GM21723 (cell line): ENCODE measurements at regions not wholly inside any gene's neighbourhood (a gene's known extent, or its start where the extent isn't known, plus 50 kb on each side); places are given as distances from the start of the nearest gene placed in this dataset.
A peak's percentile ranks its signal among the peaks of the same experiment; 100 is the strongest.

Experiments used
- ATAC-seq: cut with Tn5 transposase; IDR thresholded peaks from one replicate; pipeline ENCODE4 v1.9.1; 2021; ENCODE audit warnings: mild to moderate bottlenecking, moderate library complexity; ENCODE audit not compliant: unreplicated experiment

DNA sequence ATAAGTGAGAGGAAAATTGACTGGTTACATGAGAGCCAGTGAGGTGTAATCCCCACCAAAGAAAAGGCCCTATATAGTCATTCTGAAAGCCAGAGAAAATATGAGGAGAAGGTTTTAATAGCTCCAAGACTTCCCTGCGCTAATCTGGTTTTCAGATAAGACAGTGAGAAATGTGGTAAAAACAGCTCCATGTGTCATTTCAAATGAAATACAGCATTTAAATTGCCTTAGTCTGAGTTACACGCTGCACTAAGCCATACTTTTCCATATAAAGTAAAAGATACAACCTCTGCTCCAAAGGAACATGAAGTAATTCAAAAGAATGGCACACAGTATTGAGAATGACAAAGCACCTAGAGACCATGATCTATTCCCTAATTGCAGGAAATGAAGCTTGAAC is 378.0 kb upstream of the PDE4D start:
- no peak for ATAC-seq

DNA sequence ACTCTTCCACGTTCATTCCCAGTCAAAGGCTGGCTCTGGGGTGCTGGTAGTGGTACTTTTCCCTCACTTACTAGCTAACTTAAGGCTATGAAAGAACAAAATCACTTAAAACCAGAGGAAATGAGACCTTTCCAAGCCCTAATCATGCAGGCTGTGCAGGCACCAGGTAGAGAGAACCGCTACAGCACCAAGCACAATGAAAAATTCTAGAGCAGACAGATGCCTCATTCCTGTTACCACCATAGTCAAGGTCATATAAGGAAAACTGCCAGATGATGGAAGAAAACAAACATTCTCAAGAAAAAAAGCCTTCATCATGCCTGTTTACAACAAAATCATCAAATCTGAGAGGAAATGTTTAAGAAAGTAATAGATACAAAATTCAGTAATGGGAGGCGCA is 374.4 kb upstream of the PDE4D start:
- no peak for ATAC-seq

DNA sequence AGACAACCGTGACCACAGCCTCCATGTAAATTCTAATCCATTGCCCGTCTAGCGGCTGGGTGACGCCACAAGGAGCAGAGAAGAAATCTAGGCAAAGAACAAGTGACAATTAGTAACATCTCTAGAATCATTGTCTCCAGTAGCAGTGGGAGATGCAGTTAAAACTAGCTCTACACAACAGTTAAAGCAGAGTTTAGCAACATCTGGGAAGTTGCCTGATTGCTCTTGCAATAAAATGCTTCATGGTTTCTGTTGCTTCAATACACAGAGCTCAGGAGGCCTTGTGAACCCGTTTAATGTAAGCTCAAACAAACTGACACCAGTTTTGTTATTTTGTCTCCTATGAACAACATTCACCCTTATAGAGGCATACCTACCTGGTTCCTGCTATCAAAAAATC is 369.8 kb upstream of the PDE4D start:
- no peak for ATAC-seq

DNA sequence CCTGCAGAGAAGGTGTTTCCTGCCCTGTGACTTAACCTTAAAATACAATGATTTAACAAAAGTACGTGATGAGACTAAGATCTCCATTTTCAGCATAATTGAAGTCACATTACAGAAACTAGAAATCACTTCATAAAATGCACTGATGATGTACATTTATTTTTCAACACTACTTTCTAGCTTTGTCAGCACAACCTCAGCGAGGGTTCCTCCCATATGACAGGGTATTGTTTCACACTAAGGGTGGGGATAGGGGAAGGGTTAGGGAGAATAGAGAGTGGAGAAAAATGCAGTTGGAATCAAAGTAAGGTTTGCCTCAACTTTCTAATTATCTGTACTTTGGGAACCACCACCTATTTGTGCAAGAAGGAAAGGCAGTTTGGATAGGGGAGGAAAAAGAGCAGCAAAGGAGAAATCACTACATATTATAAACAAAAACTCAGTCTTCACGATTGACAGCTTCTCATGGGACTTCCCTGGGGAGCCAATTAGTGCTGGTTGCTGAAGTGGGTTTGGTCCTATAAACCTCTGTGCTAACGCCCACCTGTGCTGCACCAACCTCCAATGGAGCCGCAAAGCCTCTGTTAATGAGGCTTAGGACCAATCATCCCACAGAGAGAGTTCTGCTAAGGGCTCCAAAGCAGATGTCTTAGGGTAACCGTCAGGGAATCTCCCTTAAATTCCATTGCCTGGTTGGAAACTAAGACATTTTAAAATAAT is 369.2 kb upstream of the PDE4D start:
- no peak for ATAC-seq

DNA sequence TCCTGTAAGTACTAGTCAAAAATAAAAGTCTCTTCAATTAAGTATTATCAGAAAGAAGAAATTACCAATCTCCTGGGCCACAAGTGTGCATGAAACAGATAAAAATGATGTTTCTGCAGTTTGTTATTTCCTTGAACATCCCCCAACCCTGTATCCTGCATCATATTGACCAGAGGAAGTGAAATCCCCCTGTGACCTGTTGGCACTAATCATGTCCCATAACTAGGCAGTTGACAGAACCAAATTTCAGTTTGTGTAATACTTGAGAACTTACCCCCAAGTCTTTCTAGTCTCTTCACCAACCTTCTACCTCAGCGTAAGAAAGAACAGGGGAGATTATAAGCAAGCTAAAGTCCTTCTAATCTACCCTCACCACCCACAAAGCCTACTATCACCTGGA is 368.2 kb upstream of the PDE4D start:
- ATAC-seq: no peak

DNA sequence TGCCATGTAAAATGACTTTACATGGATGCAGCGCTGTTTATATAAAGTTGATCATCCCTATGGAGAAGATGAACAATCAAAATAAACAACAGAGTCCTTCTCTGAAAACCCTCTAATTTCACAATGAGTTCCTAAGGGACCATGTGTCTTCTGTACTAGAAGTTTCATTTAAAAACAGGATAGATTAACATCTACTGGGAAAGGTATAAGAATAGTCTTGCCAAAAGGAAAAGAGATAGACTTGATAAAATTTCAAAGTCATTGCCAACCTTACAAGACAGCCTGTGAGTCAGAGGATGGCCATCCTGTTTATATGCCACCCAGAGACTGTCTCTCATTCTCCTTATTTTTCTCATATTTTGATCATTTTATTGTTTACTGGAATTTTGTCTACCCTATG is 367.1 kb upstream of the PDE4D start:
- no peak for ATAC-seq

DNA sequence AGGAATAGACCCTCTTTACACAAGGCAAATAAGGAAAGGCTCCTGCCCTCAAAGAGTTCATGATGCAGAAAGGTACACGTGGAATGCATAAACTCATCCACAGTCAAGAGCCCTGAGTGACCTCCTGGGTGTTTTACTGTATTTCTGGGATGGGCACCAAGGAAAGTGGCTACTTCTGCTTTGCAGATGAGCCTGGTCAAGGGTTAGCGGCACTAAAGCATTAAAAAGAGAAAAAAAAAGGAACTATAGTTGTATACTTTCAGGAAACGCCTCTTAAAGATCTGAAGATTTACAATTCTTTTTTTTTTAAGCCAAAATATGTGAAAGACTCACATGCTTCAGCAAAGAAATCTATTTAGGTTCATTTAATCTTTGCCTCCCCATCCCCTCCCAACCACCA is 366.2 kb upstream of the PDE4D start:
- ATAC-seq: no peak

DNA sequence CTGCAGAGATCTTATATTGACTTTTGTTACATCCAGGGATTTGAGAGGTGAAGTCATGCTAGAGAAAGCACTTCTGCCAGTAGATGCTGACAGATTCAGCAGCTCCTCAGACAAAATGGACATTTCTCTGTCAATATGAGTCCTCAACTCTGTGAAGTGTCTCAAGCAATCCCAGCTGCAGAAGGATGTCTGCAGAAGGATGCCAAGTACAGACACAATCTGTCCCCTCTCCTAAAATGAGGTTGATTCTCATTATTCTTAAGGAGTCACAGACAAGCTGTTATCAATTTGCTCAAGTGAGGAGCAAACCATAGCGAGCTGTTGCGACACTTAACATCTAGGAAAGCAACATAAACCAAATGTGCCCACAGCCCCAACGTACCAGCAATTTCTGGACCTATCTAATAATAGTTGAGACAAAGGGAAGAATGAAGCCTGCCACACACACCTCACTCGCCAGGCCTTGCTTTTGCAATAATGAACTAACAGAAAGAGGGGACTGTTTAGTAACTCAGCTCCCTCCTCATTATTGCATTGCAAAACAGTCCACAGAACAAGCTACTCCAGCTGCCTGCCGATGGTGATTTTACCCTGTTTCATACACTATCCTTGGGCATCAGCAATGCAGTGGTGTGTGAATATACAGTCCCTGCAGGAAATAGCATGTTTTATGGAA is 364.2 kb upstream of the PDE4D start:
- no peak for ATAC-seq

DNA sequence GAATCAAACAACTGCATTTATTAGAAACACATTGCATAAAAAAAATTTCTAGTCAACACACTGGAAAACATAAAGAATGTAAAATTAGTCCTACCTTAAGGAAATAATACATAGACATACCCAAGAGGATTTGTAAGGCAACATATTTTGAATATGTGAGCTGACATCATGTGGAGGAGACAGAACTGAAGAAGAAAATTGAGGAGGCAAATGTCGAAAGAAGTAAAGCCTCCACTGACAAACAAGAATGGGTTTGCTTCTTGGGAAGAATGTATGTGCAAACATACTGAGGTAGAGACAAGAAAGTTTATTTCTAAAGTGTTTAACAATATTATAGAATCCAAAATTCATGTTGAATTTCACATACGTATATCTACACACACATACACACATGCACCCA is 363.0 kb upstream of the PDE4D start:
- ATAC-seq: no peak

DNA sequence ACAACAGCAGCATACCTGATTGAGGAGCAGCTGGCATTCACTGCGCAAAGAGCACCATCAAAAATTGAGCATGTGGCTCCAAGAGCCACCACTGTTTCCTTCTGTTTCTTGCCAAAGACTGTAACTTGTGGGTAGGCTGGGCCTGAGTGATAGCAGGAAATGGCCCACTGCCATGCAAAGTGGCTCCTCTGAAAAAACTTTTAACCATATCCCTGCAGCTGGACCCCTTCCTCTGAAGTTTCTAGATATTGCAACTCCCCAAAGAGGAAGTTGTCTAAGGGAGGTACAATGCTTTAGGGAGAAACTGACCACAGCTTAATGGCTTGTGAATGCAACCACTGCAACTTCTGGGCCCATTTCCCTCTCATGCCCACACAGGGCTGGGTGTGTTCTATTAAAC is 355.4 kb upstream of the PDE4D start:
- ATAC-seq: peak; percentile 97

DNA sequence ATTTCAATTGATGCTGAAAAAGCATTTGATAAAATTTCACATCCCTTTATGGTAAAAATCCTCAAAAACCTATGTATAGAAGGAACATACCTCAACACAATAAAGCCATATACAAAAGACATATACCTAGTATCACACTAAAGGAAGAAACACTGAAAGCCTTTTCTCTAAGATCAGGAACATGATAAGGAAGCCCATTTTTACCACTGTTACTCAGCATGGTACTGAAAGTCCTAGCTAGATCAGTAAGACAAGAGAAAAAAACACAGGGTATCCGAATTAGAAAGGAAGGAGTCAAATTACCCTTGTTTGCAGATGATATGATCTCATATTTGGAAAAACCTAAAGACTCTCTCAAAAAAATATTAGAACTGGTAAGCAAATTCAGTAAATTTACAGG is 350.2 kb upstream of the PDE4D start:
- no peak for ATAC-seq

DNA sequence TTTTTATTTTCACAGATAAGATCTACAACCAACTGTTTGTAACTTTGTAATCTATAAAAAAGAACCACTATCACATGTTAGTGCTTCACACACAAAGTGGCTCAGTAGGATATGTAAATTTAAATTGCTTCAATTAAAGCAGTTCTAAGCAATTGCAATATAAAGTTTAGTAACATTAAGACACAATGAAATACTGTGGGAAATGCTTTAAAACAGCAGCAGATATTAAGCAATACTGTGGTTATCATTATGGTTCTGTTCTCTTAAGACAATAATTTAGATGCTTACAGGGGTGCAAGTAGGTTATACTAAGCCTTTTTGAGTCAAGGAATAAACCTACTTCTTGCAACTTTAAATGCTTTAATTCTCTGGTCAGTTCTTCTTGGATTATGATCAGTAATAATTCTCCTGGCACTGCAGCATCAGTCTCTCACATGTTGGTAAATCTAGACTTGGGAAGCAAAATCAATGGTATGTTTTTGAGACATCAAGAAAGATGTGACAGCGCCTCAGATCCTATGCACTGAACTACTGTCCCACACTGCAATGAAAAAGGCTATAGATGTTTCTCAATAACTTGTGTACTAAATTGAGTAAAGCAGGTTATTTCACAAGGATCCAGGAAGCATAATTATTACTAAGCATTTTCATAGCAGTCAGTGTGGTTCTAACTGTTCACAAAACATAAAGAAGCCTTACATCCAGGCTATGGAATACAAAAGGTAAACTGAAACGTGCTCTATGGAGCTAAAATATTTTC is 338.7 kb upstream of the PDE4D start:
- no peak for ATAC-seq

DNA sequence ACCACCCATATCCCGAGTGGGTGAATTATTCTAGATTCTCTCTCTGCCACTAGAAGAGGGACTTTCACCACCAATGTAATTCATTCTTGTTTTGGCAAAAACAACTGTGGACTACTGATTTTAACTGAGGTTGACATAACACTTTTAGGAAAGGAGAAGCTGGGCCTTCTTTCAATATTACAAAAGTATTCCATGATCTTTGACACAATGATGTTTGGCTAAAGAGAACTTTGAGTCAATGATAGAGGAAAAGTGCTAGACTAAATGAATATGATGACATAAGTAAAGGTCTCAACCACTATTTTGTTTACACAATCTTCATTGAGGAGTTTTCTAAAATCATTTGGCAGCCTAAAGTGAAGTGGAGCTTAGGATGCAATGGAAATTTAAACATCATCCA is 336.9 kb upstream of the PDE4D start:
- ATAC-seq: no peak

DNA sequence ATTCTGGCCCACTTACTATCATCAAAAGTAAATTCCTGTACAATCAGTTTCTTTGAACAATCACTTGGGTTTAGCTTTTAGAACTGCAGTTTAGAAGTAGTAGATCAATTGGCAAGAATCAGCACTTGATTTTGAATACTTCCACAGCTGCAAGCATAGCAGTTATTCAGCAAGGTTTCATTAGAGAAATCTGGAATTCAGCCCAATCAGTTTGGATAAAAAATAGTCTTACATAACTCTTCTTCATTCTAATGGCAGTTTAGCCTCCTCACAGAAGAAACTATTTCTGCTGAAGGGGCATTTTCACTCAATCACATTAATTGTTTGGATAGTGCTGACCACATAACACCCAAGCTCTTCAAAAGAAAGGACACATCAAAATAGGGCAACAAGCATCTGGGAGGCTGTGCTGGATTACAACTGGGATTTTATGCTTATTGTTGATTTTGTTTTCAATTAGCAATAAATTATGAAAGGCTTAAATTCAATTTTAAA is 336.2 kb upstream of the PDE4D start:
- no peak for ATAC-seq

DNA sequence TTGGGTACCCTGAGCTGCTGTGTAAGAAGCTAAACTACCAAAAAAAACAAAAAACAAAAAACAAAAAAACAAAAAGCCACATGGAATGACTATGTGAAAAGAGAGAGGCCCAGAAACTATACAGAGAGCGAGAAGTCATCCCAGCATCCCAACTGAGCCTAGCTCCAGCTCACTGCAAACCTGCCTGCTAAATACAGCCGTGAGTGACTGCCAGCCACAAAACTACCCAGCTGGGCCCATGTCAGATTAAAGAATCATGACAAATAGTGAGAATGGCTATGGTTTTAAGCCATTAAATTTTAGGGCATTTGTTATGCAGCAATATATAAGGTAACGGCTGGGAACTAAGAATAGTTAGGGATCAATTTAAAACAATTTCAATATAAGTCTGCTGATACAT is 335.1 kb upstream of the PDE4D start:
- no peak for ATAC-seq

DNA sequence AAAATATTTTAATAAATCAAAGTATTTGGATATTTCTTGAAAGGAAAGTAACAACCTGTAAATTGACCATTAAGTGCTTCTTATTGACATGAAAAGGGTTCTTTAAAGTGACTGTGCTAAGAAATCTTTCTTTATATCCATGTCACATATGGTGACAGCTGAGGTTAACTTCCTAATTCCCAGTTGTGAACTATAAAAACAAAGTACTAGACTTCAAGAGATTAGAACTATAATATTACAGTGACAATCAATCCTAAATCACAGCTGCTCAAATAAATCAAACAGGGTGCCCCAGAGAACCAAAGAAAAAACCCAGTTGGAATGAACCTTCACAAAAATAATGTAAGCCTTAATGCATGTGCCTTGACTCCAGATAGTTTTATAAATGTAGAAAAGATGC is 332.6 kb upstream of the PDE4D start:
- no peak for ATAC-seq

DNA sequence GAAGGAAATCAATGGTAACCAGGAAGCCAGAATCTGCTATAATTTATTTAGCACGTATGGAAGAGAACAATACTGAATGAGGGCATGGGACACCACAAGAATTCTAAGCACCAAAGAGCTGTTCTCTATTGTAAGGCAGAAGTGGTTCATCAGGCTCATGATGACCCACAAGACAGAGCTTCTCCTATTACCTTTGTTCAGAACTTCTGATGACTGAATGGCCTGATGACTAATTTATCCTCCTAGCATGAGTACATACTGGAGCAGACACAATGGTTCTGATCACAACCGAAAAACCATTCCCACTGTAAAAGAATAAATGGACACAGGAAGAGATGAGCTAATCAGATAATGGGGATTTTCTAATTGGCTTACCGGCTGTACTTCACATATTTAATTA is 329.8 kb upstream of the PDE4D start:
- no peak for ATAC-seq

DNA sequence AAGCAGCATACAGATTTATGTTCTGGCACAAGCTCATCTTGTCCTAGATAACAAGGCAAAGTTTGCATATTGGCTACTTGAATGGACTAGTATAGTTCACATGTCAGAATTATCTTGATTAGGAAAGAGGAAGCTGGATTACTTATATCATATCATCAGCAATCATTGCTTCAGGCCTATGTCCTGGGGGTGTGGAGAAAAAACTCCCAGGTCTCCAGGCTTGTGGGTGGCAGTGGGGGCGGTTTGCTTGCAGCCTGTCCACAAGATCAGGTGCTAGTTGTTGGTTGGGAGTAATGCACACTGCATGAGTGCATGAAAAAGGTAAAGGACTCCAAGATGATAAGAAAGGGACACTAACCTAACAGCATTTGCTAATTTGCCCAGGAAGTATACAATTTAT is 326.4 kb upstream of the PDE4D start:
- ATAC-seq: no peak

DNA sequence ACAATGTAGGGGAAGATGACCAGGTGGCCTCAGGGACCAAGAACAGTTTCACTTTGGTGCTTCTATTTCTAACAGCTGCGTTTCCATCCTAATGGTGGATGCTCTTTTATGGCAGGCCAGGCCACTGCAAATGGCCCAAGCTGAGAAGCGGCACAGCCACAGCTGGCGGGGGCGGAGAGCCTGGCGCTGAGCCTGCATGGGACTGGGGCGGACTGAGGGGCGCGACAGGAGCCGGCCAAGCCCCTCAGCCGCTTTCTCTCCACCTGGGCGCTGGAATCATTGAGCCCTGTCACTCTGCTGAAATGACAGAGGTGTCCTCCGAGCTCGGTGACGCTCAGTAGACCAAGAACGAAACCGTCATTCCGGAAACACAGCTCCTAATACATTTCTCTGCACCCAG is 317.3 kb upstream of the PDE4D start:
- ATAC-seq: no peak

DNA sequence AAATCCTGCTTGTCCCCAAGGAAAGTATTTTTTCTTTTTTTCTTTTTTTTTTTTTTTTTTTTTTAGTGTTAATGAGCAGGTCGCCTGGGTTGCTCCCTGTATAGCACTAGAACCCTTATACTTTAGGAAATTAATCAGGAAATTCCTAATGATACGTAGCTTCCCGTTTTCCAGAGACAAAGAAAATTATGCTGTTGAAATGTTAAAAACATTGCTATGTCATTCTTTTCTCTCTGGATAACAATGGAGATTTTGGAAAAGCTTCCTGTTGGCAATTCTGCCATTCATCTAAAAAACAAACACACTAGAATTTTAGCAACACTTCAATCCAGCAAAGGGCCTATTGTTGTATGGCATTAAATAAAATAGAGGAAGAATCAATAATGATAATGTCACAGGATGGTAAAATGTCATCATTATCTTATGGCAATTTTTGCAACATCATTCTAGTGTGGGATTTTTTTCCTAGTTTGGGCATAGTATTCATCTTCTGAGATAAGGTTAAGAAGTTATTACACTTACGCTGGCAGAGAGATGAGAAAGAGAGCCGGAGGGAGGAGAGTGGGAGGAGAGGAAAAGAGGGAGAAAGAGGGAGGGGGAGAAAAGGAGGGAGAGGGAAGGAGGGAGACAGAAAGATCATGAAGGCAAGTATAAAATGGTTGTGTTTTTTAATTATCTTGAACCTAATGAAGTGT is 315.8 kb upstream of the PDE4D start:
- ATAC-seq: no peak

DNA sequence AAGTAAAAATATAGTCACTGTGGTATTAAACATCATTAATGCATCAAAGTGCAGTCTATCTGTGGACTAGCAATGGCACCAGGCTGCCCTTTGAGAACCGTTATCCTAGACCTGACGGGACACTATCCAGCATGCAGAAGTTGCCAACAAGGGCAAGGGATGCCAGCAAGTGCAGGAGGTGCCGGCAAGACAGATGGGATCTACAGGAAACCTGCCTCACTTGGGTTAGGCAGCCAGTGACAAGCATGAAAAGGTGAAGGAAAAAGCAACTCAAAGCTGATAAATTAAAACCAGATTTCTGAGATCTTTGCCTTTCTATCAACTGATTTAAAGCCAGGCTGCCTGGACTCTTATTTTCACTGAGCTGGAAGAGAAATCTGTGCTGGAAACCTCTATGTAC is 315.2 kb upstream of the PDE4D start:
- ATAC-seq: no peak
